Fibroblast of lung (primary cell): ENCODE measurements at regions not wholly inside any gene's neighbourhood (a gene's known extent, or its start where the extent isn't known, plus 50 kb on each side); places are given as distances from the start of the nearest gene placed in this dataset.

ENCODE experiments used
- DNase-seq, 2 donors: peaks; one replicate each; pipeline versions ENCODE4 v3.0.0 to v3.0.0-alpha.2; 2010; ENCODE audit warnings: low read depth in 2 of 2
- H2AFZ ChIP-seq: 2 replicates; pipeline ENCODE4 v1.5.1; 2012; ENCODE audit warnings: low read length, control low read depth, inconsistent platforms
- H3K27ac ChIP-seq: 2 replicates; pipeline ENCODE4 v1.5.1; 2011; ENCODE audit warnings: low read length, control low read depth; ENCODE audit not compliant: insufficient read depth
- H3K27me3 ChIP-seq: 2 replicates; pipeline ENCODE4 v1.5.1; 2011; ENCODE audit warnings: mild to moderate bottlenecking, low read length; ENCODE audit not compliant: control insufficient read depth, insufficient read depth
- H3K36me3 ChIP-seq: 2 replicates; pipeline ENCODE4 v1.5.1; 2011; ENCODE audit warnings: low read length; ENCODE audit not compliant: control insufficient read depth, insufficient read depth
- H3K4me1 ChIP-seq: 2 replicates; pipeline ENCODE4 v1.5.1; 2011; ENCODE audit warnings: low read length; ENCODE audit not compliant: control insufficient read depth, insufficient read depth; ENCODE audit errors: extremely low read depth
- H3K4me2 ChIP-seq: 2 replicates; pipeline ENCODE4 v1.5.1; 2011; ENCODE audit warnings: low read length, control low read depth; ENCODE audit not compliant: insufficient read depth; ENCODE audit errors: extremely low read depth
- H3K4me3 ChIP-seq, 4 experiments: fragments of 200-600 bp in 1 of 4; sonication (generic) in 1 of 4; replicated peaks in 1 of 4; 2 replicates each; pipeline ENCODE4 v1.5.1; 2011 to 2016; ENCODE audit warnings: low read length in 4 of 4, low read depth in 3 of 4, mild to moderate bottlenecking in 3 of 4, control low read depth in 2 of 4, inconsistent platforms in 1 of 4, mixed read lengths in 1 of 4; ENCODE audit not compliant: insufficient read depth in 1 of 4; ENCODE audit errors: control extremely low read depth in 1 of 4
- H3K79me2 ChIP-seq: 2 replicates; pipeline ENCODE4 v1.5.1; 2012; ENCODE audit warnings: mild to moderate bottlenecking, low read length, inconsistent platforms; ENCODE audit not compliant: control insufficient read depth, insufficient read depth
- H3K9ac ChIP-seq: 2 replicates; pipeline ENCODE4 v1.5.1; 2011; ENCODE audit warnings: mild to moderate bottlenecking, low read length, control low read depth; ENCODE audit not compliant: insufficient read depth
- H3K9me3 ChIP-seq: 2 replicates; pipeline ENCODE4 v1.5.1; 2012; ENCODE audit warnings: low read depth, low read length; ENCODE audit not compliant: control insufficient read depth, insufficient read depth
- H4K20me1 ChIP-seq: 2 replicates; pipeline ENCODE4 v1.5.1; 2011; ENCODE audit warnings: low read length; ENCODE audit not compliant: control insufficient read depth, insufficient read depth; ENCODE audit errors: extremely low read depth
- EZH2 ChIP-seq: IDR thresholded peaks from 2 replicates; pipeline ENCODE4 v1.5.1; 2012; ENCODE audit warnings: low read length, control low read depth, mild to moderate bottlenecking; ENCODE audit errors: missing control alignments
- TF ChIP-seq, protein P1 (sequence below), 2 donors: IDR thresholded peaks in 1 of 2; conservative IDR thresholded peaks in 1 of 2; 1 replicate in 1 of 2; 2 replicates in 1 of 2; pipeline ENCODE4 v1.5.1; 2011 to 2012; ENCODE audit warnings: low read length in 2 of 2, control low read depth in 1 of 2, inconsistent platforms in 1 of 2, low read depth in 1 of 2, mild to moderate bottlenecking in 1 of 2

DNA sequence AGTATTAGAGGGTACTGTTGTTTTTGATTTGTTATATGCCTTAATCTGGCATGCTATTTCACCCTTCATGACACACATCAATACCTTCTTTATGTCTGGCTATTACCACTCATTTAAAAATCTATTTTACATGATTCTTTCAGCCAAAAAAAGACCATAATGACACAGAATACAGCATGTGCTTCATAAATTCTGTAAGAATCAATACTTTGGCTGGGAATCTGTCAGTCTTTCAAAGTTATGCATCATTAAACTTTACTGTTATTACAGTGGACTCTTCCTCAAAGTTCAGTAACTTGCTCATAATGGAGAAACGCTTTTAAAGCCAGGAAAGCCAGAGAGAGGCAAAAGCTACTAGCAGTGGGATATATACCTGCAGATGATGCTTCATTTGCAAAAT, 247.2 kb upstream of the ADGRL2 start:
- Histone ChIP-seq H3K4me3 (no peak overlapping the region), H2AFZ (no peak overlapping the region), H4K20me1 (no peaks in the 10 kb centered on the region), H3K79me2 (no peaks in the 10 kb centered on the region), H3K4me2 (no peak overlapping the region), H3K36me3 (no peaks in the 10 kb centered on the region), H3K9ac (no peak overlapping the region), H3K9me3 (no peaks in the 10 kb centered on the region), H3K27me3 (no peaks in the 10 kb centered on the region), H3K4me1 (no peaks in the 10 kb centered on the region), H3K27ac (no peak overlapping the region)
- TF ChIP-seq EZH2, result no peak
- TF ChIP-seq, protein P1, sequence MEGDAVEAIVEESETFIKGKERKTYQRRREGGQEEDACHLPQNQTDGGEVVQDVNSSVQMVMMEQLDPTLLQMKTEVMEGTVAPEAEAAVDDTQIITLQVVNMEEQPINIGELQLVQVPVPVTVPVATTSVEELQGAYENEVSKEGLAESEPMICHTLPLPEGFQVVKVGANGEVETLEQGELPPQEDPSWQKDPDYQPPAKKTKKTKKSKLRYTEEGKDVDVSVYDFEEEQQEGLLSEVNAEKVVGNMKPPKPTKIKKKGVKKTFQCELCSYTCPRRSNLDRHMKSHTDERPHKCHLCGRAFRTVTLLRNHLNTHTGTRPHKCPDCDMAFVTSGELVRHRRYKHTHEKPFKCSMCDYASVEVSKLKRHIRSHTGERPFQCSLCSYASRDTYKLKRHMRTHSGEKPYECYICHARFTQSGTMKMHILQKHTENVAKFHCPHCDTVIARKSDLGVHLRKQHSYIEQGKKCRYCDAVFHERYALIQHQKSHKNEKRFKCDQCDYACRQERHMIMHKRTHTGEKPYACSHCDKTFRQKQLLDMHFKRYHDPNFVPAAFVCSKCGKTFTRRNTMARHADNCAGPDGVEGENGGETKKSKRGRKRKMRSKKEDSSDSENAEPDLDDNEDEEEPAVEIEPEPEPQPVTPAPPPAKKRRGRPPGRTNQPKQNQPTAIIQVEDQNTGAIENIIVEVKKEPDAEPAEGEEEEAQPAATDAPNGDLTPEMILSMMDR (conservative IDR thresholded peaks at IDR 0.05 in 1 of 2, IDR thresholded peaks at IDR 0.05 in 1 of 2; ENCODE audit: low read depth in 1 of 2, low read length in 2 of 2), result no peak
- DNase-seq, result no peak

DNA sequence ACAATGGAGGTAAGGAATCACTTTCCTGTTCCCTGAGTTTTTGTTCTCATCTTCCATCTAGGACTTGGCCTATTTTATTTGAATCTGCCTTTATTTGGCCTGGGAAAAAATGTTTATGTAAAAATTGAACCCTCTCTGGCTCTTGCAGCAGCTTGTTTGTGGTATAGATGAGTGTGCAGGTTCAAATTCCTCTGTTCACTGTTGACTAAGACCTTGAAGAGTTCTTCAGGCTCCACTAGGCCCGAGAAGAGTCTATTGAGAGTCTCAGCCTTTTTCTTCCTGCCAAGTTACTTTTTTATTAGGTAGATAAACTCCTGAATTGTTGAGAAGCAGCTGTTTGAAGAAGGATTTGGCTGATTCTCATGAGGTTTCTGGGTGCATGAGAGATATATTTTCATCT, 248.8 kb upstream of the ADGRL2 start:
- no peak overlapping the region for H3K4me2 ChIP-seq
- H3K79me2 ChIP-seq, result no peaks in the 10 kb centered on the region
- TF ChIP-seq EZH2, result no peak
- TF ChIP-seq, protein P1 (conservative IDR thresholded peaks at IDR 0.05 in 1 of 2, IDR thresholded peaks at IDR 0.05 in 1 of 2; ENCODE audit: low read depth in 1 of 2, low read length in 2 of 2), result no peak
- H4K20me1 ChIP-seq, result no peaks in the 10 kb centered on the region
- DNase-seq, result peak in 1 of 2 donors; percentile 6
- H3K36me3 ChIP-seq, result no peaks in the 10 kb centered on the region
- no peak overlapping the region for H3K27ac ChIP-seq
- no peak overlapping the region for H3K9ac ChIP-seq
- no peaks in the 10 kb centered on the region for H3K4me1 ChIP-seq
- H3K27me3 ChIP-seq, result no peaks in the 10 kb centered on the region
- H3K4me3 ChIP-seq, result no peak overlapping the region
- no peak overlapping the region for H2AFZ ChIP-seq
- no peaks in the 10 kb centered on the region for H3K9me3 ChIP-seq

DNA sequence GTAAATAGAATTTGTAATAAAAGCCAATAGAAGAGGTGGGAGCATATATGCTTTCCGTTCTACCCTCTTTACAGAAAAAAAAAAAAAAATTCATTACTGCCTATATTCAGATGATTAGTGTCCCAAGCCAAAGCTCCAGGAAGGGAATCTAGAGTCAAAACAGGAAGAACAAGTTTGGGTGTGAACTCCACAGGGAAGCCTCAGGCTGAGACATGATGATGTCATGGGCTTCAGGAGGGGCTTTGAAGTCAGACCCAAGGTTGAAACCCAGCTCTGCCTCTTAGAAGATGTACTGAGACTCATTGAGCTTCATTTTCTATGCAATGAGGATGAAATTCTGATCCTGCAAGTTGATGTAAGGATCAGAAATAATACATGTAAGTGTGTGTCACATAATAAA, 250.0 kb upstream of the ADGRL2 start:
- H3K79me2 ChIP-seq, result no peaks in the 10 kb centered on the region
- no peaks in the 10 kb centered on the region for H4K20me1 ChIP-seq
- H3K36me3 ChIP-seq, result no peaks in the 10 kb centered on the region
- H3K4me3 ChIP-seq, result no peak overlapping the region
- no peaks in the 10 kb centered on the region for H3K27me3 ChIP-seq
- no peak overlapping the region for H3K27ac ChIP-seq
- TF ChIP-seq, protein P1 (conservative IDR thresholded peaks at IDR 0.05 in 1 of 2, IDR thresholded peaks at IDR 0.05 in 1 of 2; ENCODE audit: low read depth in 1 of 2, low read length in 2 of 2), result no peak
- no peak for TF ChIP-seq EZH2
- H3K9me3 ChIP-seq, result no peaks in the 10 kb centered on the region
- DNase-seq, result no peak
- no peak overlapping the region for H3K9ac ChIP-seq
- H2AFZ ChIP-seq, result no peak overlapping the region
- no peak overlapping the region for H3K4me2 ChIP-seq
- H3K4me1 ChIP-seq, result no peaks in the 10 kb centered on the region
